ENCODE measurements at regions not wholly inside any gene's neighbourhood (a gene's known extent, or its start where the extent isn't known, plus 50 kb on each side); places are given as distances from the start of the nearest gene placed in this dataset.
"Not testable (repeated sequence)": the region's sequence is repeated elsewhere in the genome, so short reads cannot be mapped to it uniquely, and the experiment has no call there.

- TF ChIP-seq TCF12 (IDR thresholded peaks at IDR 0.05) (no peak), FOSL2 (IDR thresholded peaks at IDR 0.05; ENCODE audit: borderline replicate concordance, low read depth) (no peak)
These were observed 403.8 kb upstream of the MGMT start (continued) for GRCh38 chr10:129063212-129063611.

GRCh38 chr10:129063877-129064276, 403.2 kb upstream of the MGMT start:
- Histone ChIP-seq H3K9ac (no peak overlapping the region), H3K27me3 (ENCODE audit: insufficient read depth) (no peaks in the 10 kb centered on the region), H3K9me2 (no peaks in the 10 kb centered on the region), H3K4me2 (no peak overlapping the region), H3K9me3 (no peaks in the 10 kb centered on the region), H3K79me2 (ENCODE audit: insufficient read depth) (no peaks in the 10 kb centered on the region), H4K20me1 (ENCODE audit: insufficient read depth) (no peaks in the 10 kb centered on the region), H3K27ac (ENCODE audit: low read depth in 2 of 2, low read length in 1 of 2) (no peak overlapping the region), H3K4me1 (ENCODE audit: control insufficient read depth in 1 of 2, insufficient read depth in 2 of 2, low read depth in 1 of 2, low read length in 1 of 2) (no peaks in the 10 kb centered on the region), H3F3A (replicated peaks; ENCODE audit: insufficient read depth) (no peaks in the 10 kb centered on the region), H3K36me3 (replicated peaks in 1 of 2; ENCODE audit: control insufficient read depth in 1 of 2, insufficient read depth in 2 of 2, low read length in 1 of 2) (no peaks in the 10 kb centered on the region), H2AFZ (ENCODE audit: low read depth) (no peak overlapping the region), H3K4me3 (ENCODE audit: low read depth in 2 of 2, low read length in 1 of 2) (no peak overlapping the region)
- no peak for DNase-seq
- WGBS (ENCODE audit: low lambda C conversion rate), result 26% methylated on average over 5 of the region's 5 CpGs
- POLR2A ChIA-PET, result no interaction called here
- TF ChIP-seq FOXJ3 (CRISPR knock-in tag; IDR thresholded peaks at IDR 0.05), result no peak
- TF ChIP-seq RCOR1 (IDR thresholded peaks at IDR 0.05; ENCODE audit: low read length), result no peak
- TF ChIP-seq CHD2 (IDR thresholded peaks at IDR 0.05; ENCODE audit: low read length, partially characterized antibody), result no peak
- TF ChIP-seq REST (IDR thresholded peaks at IDR 0.05; ENCODE audit: low read depth, low read length), result no peak
- no peak for TF ChIP-seq TAF1 (IDR thresholded peaks at IDR 0.05; ENCODE audit: borderline replicate concordance, low read depth, low read length)
- TF ChIP-seq NFIC (IDR thresholded peaks at IDR 0.05; ENCODE audit: borderline replicate concordance), result no peak
- CTCF ChIA-PET, result no interaction called here

GRCh38 chr10:129066529-129066928, 400.5 kb upstream of the MGMT start:
- H3K27me3 ChIP-seq (ENCODE audit: insufficient read depth); H4K20me1 ChIP-seq (ENCODE audit: insufficient read depth); H3K4me1 ChIP-seq (ENCODE audit: control insufficient read depth in 1 of 2, insufficient read depth in 2 of 2, low read depth in 1 of 2, low read length in 1 of 2); H3K9ac ChIP-seq; H2AFZ ChIP-seq (ENCODE audit: low read depth); DNase-seq; H3K9me2 ChIP-seq; H3K4me2 ChIP-seq; H3K4me3 ChIP-seq (ENCODE audit: low read depth in 2 of 2, low read length in 1 of 2); H3K36me3 ChIP-seq (replicated peaks in 1 of 2; ENCODE audit: control insufficient read depth in 1 of 2, insufficient read depth in 2 of 2, low read length in 1 of 2); H3K9me3 ChIP-seq; POLR2A ChIA-PET; H3K27ac ChIP-seq (ENCODE audit: low read depth in 2 of 2, low read length in 1 of 2); H3K79me2 ChIP-seq (ENCODE audit: insufficient read depth); H3F3A ChIP-seq (replicated peaks; ENCODE audit: insufficient read depth): not testable (repeated sequence)
- CTCF ChIA-PET, result interaction anchor here (1.0 kb wide), 1 partner anchor 905 kb away, joined by 3 read pairs; no protein-coding TSS in a partner anchor
- 13% methylated on average over 4 of the region's 4 CpGs for WGBS (ENCODE audit: low lambda C conversion rate)

- H3K4me1 ChIP-seq (ENCODE audit: control insufficient read depth in 1 of 2, insufficient read depth in 2 of 2, low read depth in 1 of 2, low read length in 1 of 2); H3K36me3 ChIP-seq (replicated peaks in 1 of 2; ENCODE audit: control insufficient read depth in 1 of 2, insufficient read depth in 2 of 2, low read length in 1 of 2); H3K9me2 ChIP-seq; H3K9me3 ChIP-seq; H4K20me1 ChIP-seq (ENCODE audit: insufficient read depth); H3K9ac ChIP-seq; H3K4me3 ChIP-seq (ENCODE audit: low read depth in 2 of 2, low read length in 1 of 2); DNase-seq; H2AFZ ChIP-seq (ENCODE audit: low read depth); POLR2A ChIA-PET; H3K27ac ChIP-seq (ENCODE audit: low read depth in 2 of 2, low read length in 1 of 2); H3K4me2 ChIP-seq; H3F3A ChIP-seq (replicated peaks; ENCODE audit: insufficient read depth); CTCF ChIA-PET; H3K27me3 ChIP-seq (ENCODE audit: insufficient read depth); H3K79me2 ChIP-seq (ENCODE audit: insufficient read depth): not testable (repeated sequence)
- WGBS (ENCODE audit: low lambda C conversion rate), result 67% methylated on average over 1 of the region's 29 CpGs
These were observed 395.6 kb upstream of the MGMT start for GRCh38 chr10:129071411-129071810.
